ENCODE measurements at regions not wholly inside any gene's neighbourhood (a gene's known extent, or its start where the extent isn't known, plus 50 kb on each side); places are given as distances from the start of the nearest gene placed in this dataset.
A peak's percentile ranks its signal among the peaks of the same experiment; 100 is the strongest.
"Not testable (repeated sequence)": the region's sequence is repeated elsewhere in the genome, so short reads cannot be mapped to it uniquely, and the experiment has no call there.

DNA sequence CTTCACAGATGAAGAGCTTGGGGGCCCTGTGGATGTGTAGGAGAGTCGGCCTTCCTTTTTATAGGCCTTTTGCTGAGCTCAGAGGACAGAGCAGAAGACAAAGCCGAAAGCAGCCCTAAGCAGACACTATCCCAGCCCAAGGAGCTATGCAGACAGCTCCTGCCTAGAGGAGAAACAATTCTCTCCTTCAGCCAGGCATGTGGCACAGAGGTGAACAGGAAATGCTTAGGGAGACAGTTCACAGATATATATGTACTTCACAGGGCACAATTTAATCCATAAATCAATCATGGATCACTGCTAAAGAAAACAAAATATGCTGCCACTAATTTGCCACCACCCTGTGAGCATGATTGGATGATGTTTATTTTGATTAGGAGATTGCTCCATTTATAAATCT, 164.5 kb upstream of the PLGLB2 start:
- not testable (repeated sequence) for ATAC-seq

DNA sequence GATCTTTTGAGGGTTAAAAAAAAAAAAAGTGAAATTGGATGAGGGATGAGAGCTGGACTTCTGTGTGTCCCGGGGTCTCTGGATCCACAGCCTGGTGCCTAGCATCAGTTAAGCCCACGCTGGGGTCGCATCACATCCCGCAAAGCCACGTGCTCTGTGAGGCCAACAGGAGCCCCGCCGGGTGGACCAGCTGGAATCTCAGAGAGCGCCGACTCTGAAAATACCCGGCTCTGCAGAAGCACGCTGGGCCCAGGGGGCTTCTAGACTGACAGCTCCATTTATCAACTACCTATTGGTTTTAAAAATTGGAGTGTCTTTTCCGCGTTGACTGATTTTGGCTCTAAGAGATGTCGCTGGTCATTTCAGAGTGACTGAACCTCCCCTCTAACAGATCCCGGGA, 164.1 kb upstream of the PLGLB2 start:
- ATAC-seq = not testable (repeated sequence)

DNA sequence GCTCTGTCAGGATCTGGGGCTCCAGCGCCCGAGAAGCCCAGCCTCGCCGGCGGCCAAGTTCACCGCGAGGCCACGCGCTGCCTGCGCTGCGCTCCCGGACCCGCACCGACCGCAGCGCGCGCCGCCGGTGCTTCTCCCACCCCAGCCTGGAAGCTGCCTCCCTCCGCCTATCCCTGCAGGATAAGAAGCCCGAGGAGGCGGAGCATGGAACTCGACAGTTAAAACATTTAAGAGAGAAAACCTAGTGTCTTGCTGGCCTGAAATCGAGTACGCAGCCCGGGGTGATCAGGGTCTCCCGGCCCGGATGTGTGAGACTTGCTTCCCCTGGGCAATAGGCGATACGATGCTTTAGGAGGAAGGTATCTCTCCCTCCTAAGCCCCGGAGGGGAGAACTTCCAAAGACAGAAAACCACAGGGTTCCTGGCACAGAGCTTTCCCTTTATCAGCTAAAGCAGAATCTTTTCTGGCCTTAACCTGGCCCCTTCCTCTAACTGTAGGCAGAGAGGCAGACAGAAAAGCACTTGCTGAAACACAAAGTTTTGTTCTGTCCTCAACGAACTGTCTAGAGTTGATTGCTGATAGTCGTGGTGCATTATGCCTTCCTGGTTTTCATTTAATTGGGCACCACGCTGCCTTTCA, 163.5 kb upstream of the PLGLB2 start:
- ATAC-seq = peak; percentile 20

GRCh38 chr2:87587934-87588333, 160.0 kb upstream of the PLGLB2 start:
- ATAC-seq = not testable (repeated sequence)

DNA sequence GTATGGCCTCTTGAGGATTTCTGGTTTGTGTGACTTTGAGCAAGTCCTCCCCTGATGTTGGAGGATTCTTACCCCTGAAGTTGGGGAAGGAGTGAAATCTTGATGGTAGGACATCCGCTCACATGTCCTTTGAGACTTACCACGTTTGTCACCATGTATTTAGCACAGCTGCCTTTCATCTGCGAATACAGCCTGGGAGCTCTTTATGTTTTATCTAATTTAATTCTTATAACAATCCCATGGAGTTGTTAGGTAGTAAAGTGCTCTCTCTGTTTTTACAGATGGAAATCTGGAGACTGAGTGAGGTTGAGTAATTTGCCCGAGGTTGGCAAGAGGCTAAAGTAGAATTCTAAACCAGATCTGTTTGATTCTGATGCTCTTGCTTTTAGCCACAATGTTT, 154.9 kb upstream of the PLGLB2 start:
- ATAC-seq = not testable (repeated sequence)

- peak; percentile 93 for ATAC-seq
These were observed 153.9 kb upstream of the PLGLB2 start for GRCh38 chr2:87593784-87594610.

DNA sequence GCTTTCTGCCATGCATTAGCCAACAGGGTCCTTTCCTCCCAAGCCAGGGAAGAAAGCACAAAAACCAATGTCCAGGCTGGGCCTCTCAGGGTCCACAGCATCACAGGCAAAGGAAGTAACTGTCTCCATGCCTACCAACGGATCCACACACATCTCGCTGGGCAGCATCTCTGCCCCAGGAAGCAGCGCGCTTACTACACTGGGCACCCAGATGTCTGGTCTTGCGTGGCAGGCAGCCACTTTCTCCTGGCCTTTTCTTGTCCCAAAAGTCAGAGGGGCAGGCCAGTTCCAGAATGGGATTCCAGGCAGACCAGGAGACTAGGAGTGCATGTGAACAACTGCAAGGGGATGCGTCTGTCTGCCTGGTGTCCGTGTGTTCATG, 153.3 kb upstream of the PLGLB2 start:
- not testable (repeated sequence) for ATAC-seq

DNA sequence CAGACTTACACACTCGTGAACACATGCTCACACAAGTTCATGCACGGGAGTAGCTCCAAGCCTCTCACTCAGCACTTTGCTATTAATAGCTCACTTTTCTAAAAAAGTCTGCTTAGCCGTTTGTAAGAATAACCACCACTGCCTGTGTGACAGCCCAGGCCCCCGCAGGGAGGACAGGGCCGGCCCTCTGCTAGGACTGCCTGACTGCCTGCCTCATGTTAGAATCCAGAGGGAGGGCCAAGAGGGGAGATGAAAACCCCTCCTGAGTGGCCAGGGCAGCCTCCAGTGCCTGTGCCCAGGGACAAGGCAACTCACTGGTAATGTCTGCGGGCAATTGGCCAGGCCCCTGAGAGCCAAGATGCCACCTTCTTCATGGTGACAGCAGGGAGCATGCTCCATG, 152.9 kb upstream of the PLGLB2 start:
- ATAC-seq = not testable (repeated sequence)

GRCh38 chr2:87600961-87601360, 146.9 kb upstream of the PLGLB2 start:
- not testable (repeated sequence) for ATAC-seq

GRCh38 chr2:87602118-87602517, 145.8 kb upstream of the PLGLB2 start:
- not testable (repeated sequence) for ATAC-seq

DNA sequence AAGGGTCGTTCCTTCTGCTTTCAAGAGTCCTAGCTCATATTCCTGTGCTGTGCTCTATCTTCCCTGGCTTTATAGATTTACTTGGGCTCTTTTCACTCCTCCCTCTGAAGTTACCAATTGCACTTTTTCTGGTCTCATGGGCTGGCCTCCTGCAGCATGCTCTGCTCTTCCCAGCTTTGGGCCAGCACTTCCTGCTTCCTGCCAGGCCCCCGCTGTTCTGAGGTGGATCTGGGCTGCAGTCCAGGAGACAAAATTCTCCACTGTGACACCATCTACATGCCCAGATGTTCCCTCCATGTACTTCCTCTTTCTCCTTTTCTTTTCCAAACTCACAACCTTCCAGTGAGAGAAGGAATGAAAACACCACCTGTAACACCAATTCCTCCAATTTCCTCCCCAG, 145.2 kb upstream of the PLGLB2 start:
- ATAC-seq = not testable (repeated sequence)

GRCh38 chr2:87603418-87604278, 144.2 kb upstream of the PLGLB2 start:
- ATAC-seq = peak; percentile 55

DNA sequence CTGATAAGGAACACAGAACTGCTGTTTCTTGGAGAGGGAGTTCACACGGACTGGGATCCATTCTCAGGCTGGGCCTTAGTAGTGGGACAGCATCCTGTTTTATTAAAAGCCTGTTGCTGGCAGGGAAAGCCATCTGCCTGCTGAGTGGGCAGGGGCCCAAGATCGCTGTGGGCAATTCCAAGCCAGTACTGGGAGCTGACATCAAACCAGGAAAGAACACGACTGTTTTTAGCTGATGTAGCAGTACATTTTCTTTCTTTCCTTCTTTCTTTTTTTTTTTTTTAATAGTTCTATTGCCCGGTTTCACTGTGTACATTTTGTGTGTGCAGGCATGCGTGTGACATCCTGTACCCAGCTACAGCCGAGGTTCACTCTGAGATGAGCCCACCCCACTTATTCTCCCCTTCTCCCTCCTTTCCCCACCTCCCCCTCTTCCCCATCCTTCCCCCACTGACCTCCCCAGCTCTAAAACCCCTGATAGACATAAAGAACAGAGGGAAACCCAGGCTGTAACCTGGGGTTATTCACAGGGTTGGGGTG, 143.5 kb upstream of the PLGLB2 start:
- peak; percentile 29 for ATAC-seq

DNA sequence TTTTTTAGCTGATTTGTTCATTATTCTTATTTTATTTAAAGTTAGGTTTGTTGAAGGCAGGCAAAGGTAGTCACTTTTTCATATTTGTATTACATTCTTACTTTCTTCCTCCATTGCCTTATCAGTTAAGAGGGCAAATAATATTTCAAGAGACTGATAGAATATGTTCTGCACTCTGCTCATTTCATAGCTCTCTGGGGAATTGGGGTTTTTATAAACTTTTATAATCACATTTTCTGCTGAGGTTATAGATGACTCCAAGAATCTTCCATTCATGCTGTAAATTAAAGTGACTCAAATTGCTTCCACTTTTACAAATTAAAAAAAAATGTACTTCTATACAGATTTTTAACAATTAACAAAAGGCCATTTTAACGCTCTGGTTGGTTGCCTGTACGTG, 142.9 kb upstream of the PLGLB2 start:
- not testable (repeated sequence) for ATAC-seq

DNA sequence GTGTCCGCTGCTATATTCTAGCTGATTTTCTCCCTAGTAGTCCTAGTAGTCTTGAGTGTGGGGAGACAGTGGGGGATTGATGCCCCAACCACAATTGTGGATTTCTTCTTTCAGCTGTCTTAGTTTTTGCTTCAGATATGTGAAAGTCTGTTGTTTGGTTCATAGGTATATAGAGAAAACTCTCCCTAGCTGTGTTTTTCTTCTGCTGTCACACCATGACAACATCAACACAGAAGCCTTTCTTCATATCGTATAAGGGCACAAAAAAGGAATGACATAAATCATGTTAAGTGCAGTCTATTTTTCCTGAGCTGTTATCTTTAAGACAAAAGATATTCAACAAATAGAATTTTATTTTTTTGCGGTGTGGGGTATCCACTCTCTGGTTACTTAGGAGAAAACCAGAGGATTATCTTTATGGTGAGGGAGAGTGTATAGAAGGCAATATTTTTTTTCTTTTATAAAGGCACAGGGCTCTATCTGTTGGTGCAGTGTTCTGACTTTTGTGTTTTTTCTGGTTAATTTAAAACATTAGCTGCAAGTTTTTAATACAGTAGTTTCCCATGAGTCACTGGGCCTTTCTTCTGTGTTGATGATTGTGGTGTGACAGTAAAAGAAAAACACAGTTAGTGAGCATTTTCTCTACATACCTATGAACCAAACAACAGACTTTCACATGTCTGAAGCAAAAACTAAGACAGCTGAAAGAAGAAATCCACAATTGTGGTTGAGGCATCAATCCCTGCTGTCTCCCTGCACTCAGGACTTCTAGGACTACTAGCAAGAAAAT, 139.3 kb upstream of the PLGLB2 start:
- not testable (repeated sequence) for ATAC-seq

- ATAC-seq = not testable (repeated sequence)
These were observed 136.9 kb upstream of the PLGLB2 start for GRCh38 chr2:87610974-87611373.

- not testable (repeated sequence) for ATAC-seq
These were observed 136.5 kb upstream of the PLGLB2 start for GRCh38 chr2:87611416-87611815.

- not testable (repeated sequence) for ATAC-seq
These were observed 135.9 kb upstream of the PLGLB2 start for GRCh38 chr2:87611956-87612355.

DNA sequence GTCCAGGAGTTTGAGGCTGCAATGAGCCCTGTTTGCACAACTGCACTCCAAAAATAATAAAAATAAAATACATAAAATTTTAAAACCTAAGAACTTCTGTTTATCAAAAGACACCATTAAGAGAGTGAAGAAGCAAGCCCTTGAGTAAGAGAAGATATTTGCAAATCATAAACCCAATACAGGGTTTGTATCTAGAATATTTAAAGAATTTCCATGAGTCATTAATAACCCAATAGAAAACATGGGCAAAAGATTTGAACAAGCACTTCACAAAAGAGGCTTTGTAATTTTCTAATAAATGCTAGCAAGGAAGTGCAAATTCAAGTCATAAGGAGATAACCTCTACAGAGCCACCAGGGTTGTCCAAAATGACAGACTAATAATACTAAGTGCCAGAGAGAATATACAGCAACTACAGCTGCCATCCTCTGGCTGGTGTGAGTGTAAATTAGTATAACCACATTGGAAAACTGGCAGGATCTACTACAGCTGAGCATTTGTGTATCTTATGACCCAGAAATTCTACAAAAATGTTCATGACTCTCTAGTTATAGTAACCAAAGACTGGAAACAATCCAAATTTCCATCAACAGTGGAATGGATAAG, 133.0 kb upstream of the PLGLB2 start:
- ATAC-seq = not testable (repeated sequence)

DNA sequence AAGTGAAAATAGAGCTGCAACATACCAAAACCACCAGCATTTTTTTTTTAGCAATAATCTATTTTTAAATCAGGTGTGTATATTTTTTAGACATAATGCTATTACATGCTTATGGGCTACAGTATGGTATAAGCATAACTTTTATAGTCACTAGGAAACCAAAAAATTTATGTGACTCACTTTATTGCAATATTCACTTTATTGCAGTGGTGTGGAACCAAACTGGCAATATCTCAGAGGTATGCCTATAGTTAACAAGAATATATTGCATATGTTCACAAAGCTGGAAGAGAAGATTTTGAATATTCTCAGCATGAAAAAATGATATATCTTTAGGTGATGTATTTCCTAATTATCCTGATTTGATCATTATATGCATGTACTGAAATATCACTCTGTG, 128.8 kb upstream of the PLGLB2 start:
- ATAC-seq = not testable (repeated sequence)

DNA sequence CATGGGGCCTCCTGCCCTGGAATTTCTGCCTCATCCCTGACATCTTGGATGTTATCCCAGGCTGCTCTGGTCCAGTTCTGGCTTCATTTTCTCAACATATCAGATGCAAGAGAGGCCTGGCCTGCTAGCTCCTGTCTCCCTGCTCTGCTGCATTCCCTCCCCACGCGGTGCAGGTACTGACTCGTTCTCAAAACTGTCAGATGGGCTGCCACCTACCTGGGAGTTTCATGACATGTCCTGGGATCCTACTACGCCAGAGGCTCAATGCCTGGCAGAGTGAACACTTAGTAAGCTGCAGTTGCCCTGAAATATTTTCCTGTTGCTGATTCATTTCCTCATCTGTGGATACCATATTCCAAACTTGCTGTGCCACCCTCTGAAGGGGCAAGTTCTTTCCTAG, 126.7 kb upstream of the PLGLB2 start:
- peak; percentile 98 for ATAC-seq
